Astrocyte (in vitro differentiated cells and primary cell): ENCODE measurements at regions not wholly inside any gene's neighbourhood (a gene's known extent, or its start where the extent isn't known, plus 50 kb on each side); places are given as distances from the start of the nearest gene placed in this dataset.

Experiments
- CTCF ChIP-seq: IDR thresholded peaks from 2 replicates; pipeline ENCODE4 v1.5.1; 2011; ENCODE audit warnings: low read depth, mild to moderate bottlenecking, inconsistent platforms, low read length, moderate library complexity; ENCODE audit not compliant: insufficient read depth
- EZH2 ChIP-seq: IDR thresholded peaks from 2 replicates; pipeline ENCODE4 v1.6.1; 2012; ENCODE audit warnings: mild to moderate bottlenecking, low read length, inconsistent platforms; ENCODE audit not compliant: insufficient read depth

- TF ChIP-seq CTCF (no peak), EZH2 (no peak)
Observed at GRCh38 chr10:16193241-16193640, 243.6 kb upstream of the PTER start.
